ENCODE measurements at regions not wholly inside any gene's neighbourhood (a gene's known extent, or its start where the extent isn't known, plus 50 kb on each side); places are given as distances from the start of the nearest gene placed in this dataset.

GRCh38 chr5:74418709-74419108, 221.8 kb downstream of the ENC1 start:
- no peak for TF ChIP-seq CTCF (IDR thresholded peaks at IDR 0.05; ENCODE audit: extremely low read depth, missing control alignments)

GRCh38 chr5:74418261-74418660, 222.3 kb downstream of the ENC1 start:
- TF ChIP-seq CTCF (IDR thresholded peaks at IDR 0.05; ENCODE audit: extremely low read depth, missing control alignments): no peak
- DNase-seq (ENCODE audit: low spot score): no peak

More at GRCh38 chr5:74418709-74419108, 221.8 kb downstream of the ENC1 start:
- no peak for DNase-seq (ENCODE audit: low spot score)

- no peak for DNase-seq (ENCODE audit: low spot score)
- TF ChIP-seq CTCF (IDR thresholded peaks at IDR 0.05; ENCODE audit: extremely low read depth, missing control alignments): no peak
Measured at GRCh38 chr5:74415695-74416102, 224.8 kb downstream of the ENC1 start.

- DNase-seq (ENCODE audit: low spot score): no peak
- no peak for TF ChIP-seq CTCF (IDR thresholded peaks at IDR 0.05; ENCODE audit: extremely low read depth, missing control alignments)
Measured at GRCh38 chr5:74414228-74414627, 226.3 kb downstream of the ENC1 start.

- DNase-seq (ENCODE audit: low spot score): no peak
- no peak for TF ChIP-seq CTCF (IDR thresholded peaks at IDR 0.05; ENCODE audit: extremely low read depth, missing control alignments)
Measured at GRCh38 chr5:74413403-74414048, 227.0 kb downstream of the ENC1 start.

- no peak for DNase-seq (ENCODE audit: low spot score)
Measured at GRCh38 chr5:74412066-74412465, 228.5 kb downstream of the ENC1 start.

GRCh38 chr5:74409712-74410111, 230.8 kb downstream of the ENC1 start:
- no peak for TF ChIP-seq CTCF (IDR thresholded peaks at IDR 0.05; ENCODE audit: extremely low read depth, missing control alignments)
- DNase-seq (ENCODE audit: low spot score): no peak

More at GRCh38 chr5:74412066-74412465, 228.5 kb downstream of the ENC1 start:
- TF ChIP-seq CTCF (IDR thresholded peaks at IDR 0.05; ENCODE audit: extremely low read depth, missing control alignments): no peak

Data from GM20000 (cell line).